GM19240 (cell line): ENCODE measurements at regions not wholly inside any gene's neighbourhood (a gene's known extent, or its start where the extent isn't known, plus 50 kb on each side); places are given as distances from the start of the nearest gene placed in this dataset.

Source experiments
- DNase-seq: peaks from one replicate; pipeline ENCODE4 v3.0.0; 2011; ENCODE audit warnings: low spot score; ENCODE audit not compliant: insufficient read length

DNA sequence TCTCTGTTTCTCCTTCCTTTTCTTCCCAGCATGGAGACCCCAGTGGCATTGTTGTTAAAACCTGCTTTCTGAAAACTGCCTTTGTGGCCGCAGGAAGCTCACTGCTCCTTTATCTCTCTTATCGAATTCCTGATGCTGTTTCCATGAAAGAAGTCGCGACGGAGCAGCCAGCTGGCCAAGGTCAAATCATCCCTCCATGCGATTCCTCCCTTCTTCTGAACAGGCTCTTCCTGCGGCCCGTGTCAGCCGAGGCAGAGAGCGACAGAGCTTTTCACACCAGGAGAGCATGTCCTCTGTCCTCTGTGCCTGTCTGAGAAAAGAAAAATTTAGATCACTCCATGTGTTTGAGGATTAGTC is 242.1 kb upstream of the PITRM1 start:
- no peak for DNase-seq

DNA sequence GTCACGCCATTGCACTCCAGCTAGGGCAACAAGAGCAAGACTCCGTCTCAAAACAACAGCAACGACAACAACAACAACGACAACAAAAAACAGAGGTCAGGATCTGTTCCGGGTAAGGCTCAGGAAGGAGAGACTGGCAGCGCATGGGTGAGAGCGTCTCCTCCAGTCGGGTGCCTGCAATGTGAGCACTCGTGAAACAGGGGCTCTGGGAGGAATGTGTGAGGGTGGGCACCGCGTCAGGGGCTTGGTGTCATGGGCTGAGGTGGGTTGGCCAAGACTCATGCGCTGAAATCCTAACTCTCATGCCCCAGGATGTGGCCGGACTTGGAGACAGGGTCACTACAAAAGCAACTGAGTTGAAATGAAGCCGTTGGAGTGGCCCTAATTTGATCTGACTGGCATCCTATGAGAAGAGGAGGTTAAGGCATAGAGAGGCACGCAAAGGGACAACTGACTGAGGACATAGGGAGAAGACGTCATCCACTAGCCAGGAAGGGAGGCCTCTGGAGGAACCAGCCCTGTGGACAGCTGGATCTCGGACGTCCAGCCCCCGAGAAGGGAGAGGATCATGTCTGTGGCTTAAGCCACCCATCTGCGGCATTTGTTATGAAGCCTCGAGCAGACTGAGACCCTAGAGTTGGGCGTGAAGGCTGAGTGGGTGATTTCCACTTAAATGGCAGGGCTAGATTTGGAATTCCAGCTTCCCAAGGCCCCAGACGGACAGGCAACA is 241.5 kb upstream of the PITRM1 start:
- DNase-seq, result no peak

DNA sequence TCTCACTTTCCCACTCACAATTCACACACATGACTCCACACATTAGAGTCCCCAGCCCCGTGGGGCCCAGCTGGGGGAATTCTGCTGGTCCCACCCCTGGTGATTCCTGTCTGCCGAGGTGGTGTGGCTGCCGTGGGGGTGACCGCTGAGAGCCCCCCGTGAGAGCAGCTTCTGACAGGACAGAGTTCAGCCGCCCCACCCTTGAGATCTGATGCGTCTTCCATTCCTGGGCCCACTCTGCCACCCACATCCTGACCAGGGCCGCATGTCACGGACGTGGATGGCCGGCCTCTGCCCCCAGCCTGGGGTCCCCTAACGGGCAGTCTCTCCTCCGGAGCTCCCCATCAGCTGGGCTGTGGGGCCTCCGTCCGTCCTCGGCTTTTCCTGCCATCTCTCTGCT is 240.1 kb upstream of the PITRM1 start:
- DNase-seq, result no peak

DNA sequence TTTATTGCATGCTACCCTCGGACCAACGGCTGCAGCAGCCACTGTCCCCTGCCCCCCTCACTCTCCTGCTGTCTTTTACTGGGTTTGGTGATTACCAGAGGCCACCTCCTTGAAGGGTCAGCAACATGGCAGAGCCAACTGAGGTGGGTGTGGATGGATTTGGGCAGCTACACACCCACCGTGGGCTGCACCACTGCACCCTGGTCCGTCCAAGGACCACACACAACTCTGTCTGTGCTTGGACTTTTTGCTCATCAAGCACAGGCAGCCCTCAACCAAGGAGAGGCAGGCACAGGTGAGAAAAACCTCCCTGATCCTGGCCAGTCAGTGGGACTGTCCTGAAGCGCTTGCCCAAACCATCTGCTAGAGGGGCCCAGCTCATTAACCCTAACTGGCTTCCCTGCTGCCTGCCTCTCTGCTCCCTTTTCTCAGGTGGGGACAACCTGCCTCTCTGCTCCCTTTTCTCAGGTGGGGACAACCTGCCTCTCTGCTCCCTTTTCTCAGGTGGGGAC is 239.5 kb upstream of the PITRM1 start:
- DNase-seq, result no peak

DNA sequence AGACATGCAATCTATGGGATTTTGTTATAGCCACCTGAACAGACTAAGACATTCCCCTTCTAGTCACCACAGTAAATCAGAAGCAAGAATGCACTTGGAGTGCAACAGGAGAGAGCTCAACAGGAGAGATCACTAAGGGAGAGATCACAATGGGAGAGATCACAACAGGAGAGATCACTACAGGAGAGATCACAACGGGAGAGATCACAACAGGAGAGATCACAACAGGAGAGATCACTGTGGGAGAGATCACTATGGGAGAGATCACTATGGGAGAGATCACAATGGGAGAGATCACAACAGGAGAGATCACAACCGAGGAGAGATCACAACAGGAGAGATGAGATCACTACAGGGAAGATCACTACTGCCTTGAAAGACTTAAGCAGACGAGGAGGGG is 238.5 kb upstream of the PITRM1 start:
- no peak for DNase-seq

DNA sequence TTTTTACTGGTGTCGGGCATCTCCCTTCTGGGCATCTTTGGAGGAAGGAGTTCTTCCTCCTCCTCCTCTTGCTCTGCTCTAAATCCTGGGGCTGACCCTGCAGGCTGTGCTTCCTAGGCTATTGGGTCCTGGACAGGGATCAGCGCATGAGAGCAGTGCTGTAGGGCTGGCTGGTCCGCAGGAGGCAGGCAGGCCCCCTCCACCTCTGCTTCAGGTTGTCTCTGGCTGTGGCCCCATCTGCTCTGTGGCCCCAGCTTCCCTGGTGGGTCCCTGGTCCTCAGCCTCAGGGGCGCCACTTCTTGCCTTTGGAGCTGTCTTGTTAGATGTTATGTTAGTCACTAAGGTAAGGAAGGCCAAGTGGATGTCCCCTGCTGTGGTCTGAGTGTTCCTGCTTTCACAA is 237.3 kb upstream of the PITRM1 start:
- DNase-seq, result no peak

DNA sequence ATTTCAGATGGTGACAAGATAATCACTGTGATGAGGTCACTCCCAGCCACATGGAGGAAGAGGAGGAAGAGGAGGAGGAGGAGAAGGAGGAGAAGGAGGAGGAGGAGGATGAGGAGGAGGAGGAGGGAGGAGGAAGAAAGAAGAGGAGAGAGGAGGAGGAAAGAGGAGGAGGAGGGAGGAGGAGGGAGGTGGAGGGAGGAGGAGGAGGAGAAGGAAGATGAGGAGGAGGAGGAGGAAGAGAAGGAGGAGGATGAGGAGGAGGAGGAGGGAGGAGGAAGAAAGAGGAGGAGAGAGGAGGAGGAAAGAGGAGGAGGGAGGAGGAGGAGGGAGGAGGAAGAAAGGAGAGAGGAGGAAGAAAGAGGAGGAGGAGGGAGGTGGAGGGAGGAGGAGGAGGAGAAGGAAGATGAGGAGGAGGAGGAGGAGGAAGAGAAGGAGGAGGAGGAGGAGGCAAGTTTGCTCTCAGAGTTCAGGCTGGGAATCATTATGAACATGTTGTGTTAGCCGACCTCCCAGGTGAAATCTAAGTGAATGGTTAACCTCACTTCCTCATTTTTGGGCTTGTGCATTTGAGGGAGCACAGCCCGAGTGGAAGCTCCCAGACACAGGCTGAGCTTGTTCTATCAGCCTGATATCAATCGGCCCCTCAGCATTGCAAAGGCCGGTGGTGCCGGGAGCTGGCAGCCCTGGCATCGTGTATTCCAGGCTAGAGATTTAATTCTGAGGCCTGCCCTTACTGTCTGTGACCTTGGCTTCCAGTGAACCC is 236.2 kb upstream of the PITRM1 start:
- no peak for DNase-seq

DNA sequence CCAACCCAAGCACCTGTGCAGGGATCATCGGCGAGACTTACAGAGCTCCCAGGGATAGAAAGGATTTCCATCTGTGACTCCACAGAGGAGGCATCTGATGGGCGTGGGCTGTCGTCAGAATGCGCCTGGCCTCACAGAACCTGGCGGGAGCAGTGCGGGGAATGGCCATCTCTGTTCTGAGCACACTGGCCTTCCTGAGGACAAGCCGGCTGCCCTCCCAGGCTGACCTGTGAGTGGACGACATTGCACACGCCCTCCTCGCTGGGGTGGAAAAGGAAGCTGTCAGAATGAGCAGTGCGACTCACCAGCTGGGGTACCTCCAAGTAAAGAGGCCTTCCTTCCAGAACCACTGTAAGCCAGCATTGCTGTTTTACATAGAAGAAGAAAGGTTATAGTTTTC is 234.6 kb upstream of the PITRM1 start:
- DNase-seq, result no peak

DNA sequence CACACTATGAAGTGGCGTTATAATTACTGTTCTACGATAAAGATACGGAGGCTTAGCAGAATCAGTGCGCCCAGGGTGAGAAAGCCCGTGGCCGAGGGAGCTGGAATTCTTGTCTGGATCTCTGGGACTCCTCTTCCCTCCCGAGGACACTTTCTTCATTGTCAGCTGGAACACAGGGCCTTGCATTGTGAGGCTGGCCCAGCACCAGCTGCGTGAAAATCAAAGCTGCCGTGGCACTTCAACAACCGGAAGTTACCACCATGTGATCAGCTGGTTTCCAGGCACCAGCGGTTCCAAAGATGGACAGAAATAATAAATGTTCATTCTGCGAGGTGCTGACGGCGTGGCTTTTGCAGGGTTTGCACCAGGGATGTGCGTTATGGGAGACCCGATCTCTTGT is 234.0 kb upstream of the PITRM1 start:
- no peak for DNase-seq

DNA sequence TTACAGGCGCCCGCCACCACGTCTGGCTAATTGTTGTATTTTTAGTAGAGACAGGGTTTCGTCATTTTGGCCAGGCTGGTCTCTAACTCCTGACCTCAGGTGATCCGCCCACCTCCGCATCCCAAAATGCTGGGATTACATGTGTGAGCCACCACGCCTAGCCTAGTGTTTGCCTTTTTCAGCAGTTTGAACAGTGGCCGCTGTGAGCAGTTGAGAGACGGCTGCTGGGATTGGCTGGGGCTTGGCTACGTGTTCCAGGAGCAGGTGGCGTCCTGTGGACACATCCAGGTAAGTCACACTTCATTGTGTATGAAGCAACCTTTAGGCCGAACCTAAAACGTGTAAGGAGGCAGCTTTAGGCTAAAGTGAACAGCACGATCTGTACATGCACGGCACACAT is 231.8 kb upstream of the PITRM1 start:
- DNase-seq, result no peak

DNA sequence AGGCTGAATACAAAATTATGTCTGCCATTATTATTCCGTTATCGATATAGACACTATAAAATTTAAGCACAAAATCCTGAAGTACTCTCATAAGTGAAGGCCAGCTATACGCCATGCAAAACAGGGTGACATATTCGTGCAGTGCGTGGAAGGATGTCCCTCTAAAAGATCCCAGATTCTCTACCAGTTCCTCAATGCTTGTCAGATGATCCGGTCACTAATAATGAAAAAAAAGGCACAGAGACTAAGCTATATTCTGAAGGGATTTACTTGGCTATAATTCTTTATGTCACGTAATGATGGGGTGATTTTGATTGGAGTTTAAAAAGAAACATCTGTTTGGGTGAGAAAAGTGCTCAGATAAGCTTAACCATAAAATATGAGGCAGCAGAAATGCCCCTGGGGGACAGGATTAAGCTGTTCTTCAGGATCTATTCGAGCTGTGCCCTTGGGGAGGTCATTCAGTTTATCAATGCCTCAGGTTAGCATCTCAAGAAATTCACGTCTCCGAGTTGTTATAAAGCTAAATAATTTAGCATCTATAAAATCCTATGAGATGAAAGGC is 229.7 kb upstream of the PITRM1 start:
- DNase-seq, result no peak

DNA sequence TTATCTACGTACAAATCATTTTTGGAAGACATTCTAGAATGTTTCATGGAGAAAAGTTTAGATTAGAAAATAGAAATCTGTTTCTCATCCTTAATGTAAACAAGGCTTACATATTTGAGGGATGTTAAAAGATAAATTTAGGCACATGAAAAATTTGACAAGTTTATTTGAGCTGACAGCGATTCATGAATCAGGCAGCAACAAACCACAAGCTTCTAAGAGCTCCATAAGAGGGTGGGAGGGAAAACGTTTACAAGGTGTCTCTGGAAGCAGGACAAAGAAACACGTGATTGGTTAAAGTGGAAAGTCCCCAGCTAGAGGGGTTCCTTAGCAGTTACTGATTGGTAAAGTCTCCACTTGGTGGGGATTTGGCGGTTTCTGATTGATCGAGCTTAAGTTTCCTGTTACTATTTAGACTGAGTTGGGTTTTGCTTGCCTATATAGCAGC is 228.9 kb upstream of the PITRM1 start:
- DNase-seq, result no peak

DNA sequence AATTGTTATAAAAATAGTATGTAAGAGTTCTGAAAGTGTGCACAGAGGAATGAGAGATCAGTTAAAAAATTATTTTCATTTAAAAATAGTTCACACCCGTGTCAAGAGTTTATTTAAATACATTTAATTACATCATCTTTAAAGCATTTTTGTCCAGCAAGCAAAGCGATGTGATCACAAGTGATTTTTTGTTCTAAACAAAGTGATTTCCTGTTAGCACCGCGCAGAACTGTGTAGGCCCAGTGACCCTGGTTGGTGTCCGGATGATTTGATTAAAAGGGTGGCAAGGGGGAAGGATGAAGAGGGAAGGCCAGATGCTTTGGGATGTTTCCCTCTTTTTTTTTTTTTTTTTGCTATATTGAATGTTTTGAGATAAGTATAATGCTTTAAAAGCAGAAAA is 227.8 kb upstream of the PITRM1 start:
- DNase-seq, result no peak

DNA sequence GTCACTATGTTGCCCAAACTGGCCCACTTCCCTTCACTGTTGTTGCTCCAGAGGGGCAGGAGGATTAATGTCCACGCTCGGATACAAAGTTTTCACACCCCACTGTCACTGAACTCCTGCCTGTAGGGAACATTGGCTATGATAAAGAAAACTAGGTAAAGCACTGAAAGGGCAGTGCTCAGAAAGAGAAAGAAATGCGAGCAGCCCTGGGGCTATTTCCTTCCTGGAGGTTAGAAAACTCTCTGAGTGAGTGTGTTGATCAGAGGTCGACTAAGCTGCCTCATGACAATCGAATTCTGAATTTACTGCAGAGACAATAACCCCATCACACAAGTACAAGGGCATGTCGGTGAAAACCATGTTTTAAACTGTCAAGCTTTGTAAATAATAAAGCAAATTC is 227.2 kb upstream of the PITRM1 start:
- no peak for DNase-seq

DNA sequence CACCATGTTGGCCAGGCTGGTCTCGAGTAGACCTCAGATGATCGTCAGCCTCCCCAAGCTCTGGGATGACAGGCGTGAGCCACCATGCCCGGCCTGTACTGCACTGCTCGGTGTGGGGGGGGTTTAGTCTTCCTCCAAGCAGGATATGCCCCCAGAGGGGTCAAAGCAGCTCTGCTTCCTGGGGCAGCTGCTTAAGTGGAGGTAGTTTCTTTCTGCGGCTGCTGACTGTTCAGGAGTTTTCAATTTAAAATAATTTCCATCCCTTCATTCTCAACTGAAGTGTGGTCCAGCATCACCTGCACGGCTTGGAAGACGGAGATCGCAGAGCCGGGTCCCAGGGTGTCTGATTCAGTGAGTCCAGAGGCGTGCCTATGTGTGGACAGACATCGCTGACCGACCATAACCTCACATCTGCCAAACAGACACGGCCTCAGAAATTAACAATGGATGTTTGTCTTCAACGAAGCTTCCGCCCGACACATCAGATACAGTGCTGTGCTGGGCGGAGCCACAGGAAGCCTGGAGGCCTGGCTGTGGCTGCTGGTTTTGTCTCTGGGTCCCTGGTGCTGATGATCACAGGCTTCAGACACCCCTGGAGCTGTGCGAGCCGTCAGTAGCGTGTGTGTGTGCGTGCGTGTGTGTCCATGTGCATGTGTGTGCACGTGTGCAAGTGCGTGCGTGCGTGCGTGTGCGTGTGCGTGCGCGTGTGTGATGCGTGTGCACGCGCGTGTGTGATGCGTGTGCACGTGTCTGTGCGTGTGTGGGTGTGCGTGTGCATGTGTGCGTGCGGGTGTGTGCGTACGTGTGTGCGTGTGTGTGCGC is 226.5 kb upstream of the PITRM1 start:
- DNase-seq, result no peak

DNA sequence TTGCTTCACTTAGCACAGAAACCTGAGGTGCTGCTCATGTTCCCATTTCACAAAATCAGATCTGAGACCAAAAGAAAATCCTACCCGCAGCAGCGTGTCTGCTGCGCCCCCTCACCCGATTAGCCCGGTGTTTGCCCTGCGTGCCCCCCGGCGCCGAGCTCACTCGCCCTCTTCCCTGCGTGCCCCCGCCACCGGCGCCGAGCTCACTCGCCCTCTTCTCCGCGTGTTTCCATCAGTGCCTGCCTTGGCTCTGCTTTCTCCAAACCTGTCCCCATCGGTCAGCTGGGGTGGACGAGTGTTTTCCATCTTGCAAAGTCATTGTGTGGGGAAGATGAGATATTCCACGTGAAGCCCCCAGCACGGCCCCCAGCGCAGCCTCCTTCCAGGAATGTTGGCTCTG is 225.3 kb upstream of the PITRM1 start:
- DNase-seq, result no peak

DNA sequence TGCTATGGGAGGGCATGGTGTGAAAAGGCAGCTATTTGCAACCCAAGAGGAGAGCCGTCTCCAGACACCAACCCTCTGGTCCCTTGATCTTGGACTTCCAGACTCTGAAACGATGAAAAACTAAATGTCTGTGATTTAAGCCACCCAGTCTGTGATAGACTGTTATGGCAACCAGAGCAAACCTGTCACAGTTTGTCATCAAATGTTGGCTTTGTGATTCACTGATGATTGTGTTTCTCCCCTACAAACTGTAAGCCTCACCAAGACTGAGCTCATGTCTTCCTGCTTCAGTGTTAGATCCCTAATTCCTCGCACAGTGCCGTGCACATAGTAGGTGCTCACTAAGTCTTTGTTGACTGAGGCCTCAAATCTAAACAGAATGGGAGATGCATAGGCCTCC is 224.6 kb upstream of the PITRM1 start:
- no peak for DNase-seq

DNA sequence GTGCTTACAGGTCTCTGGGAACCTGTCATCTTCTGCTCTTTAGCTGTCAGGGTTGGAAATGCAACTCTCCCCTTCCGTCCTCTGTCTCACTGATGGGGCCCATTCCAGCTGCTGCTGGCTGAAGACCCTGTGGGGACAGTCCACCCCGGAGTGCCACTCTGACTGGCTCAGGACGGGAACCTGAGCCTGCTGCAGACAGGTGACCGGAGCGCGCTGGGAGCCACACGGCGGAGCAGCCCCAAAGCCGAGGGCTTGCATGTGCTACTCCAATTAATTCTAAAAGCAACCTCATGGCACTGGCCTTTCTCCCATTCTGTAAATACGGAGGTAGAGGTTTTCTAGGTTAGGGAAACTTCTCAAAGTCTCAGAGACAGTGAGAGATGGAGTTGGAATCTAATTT is 223.5 kb upstream of the PITRM1 start:
- no peak for DNase-seq

DNA sequence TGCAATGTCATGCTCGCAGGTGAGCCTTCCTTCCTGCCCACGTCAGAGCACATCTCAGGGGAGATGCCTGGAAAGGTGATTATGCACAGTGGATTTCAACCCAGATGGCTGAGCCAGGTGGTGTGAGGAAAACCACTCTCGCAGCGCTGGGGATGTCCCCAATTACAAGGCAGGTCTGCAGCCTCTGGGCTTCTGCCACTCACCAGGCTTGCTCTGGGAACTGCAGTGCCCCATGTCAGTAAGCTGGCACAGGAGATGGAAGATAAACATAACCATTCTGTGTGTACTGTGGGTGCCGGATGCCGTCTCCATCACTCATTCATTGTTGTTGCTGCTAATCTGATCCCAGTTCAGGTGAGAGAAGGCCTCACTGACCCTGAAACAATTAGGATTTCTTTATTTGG is 222.9 kb upstream of the PITRM1 start:
- DNase-seq, result no peak

DNA sequence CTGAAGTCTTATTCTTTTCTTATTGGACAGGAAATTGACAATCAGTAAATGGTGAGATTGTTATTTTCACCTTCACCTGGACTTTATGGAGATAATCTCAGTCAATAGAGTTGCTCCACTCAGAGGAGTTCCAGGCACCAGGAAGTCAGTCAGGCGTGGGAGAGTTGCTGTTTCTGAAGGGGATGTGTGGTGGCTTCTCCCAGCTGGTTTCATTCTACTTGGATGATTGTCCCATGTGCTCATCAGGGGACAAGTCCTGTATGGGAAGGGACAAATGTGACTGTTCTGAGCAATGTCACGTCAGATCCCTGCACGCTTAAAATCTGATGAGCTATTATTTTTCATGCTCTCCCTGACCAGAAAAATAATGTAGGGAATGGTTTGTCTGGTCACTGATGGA is 222.5 kb upstream of the PITRM1 start:
- DNase-seq, result no peak

DNA sequence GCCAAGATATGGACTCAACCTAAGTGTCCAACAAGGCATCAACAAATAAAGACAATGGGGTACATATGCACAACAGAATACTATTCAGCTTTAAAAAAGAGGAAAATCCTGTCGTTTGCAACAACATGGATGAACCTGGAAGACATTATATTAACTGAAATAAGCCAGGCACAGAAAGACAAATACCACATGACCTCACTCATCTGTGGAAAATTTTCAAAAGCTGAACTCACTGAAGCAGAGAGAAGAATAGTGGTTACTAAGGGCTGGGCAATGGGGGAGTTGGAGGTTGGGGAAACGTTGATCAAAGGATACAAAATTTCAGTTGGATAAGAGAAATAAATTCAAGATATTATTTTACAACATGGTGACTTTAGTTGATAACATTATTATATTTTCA is 221.4 kb upstream of the PITRM1 start:
- DNase-seq, result no peak

DNA sequence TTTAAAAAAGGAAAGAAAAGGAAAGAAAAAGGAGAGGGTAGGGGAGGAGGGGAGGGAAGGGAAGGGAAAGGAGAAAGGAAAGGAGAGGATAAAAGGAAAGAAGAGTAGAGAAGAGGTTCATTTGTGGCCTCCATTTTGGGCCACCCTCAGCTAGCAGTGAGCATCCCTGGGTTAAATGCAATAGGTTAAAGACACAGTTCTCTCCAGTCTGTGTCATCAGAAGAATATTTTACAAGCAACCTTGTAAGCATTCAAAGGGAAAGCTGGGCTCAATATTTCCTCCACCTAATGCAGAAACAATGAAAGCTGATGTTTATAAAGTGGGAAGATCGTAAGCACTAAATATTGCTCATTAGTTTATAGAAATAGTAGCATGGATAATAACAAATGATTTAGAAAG is 219.1 kb upstream of the PITRM1 start:
- DNase-seq, result no peak
